Testis (tissue), 2 donors: ENCODE measurements at regions not wholly inside any gene's neighbourhood (a gene's known extent, or its start where the extent isn't known, plus 50 kb on each side); places are given as distances from the start of the nearest gene placed in this dataset.
"Not testable (repeated sequence)": the region's sequence is repeated elsewhere in the genome, so short reads cannot be mapped to it uniquely, and the experiment has no call there.

ENCODE experiments used
- DNase-seq: peaks from one replicate; pipeline ENCODE4 v3.0.0-alpha.2; 2019
- H3K27ac ChIP-seq, 2 donors: fragments of 200-600 bp; sonication (generic); one replicate each; pipeline ENCODE4 v1.5.1; 2019
- H3K27me3 ChIP-seq: fragments of 200-600 bp; sonication (generic); one replicate; pipeline ENCODE4 v1.5.1; 2019
- H3K36me3 ChIP-seq: fragments of 200-600 bp; sonication (generic); one replicate; pipeline ENCODE4 v1.5.1; 2017; ENCODE audit warnings: low read depth; ENCODE audit errors: missing control alignments
- H3K4me1 ChIP-seq: fragments of 200-600 bp; sonication (generic); one replicate; pipeline ENCODE4 v1.5.1; 2019
- H3K4me3 ChIP-seq, 2 donors: fragments of 200-600 bp; sonication (generic); one replicate each; pipeline ENCODE4 v1.5.1; 2017 to 2019
- H3K9me3 ChIP-seq: fragments of 200-600 bp; sonication (generic); one replicate; pipeline ENCODE4 v1.5.1; 2017
- POLR2A ChIP-seq: fragments of 450-650 bp; IDR thresholded peaks from one replicate; pipeline ENCODE4 v1.6.1; 2017; ENCODE audit warnings: antibody characterized with exemption, mild to moderate bottlenecking, moderate library complexity
- WGBS, 2 donors: methylation state at CpG; one replicate each; pipeline ENCODE4 v1.1.5; 2018; 5-methylcytosine and 5-hydroxymethylcytosine counted together
- intact Hi-C: fragments of 100-400 bp; cut with DNase I; formaldehyde crosslinking; loops from one replicate; pipeline ENCODE4 v1.15.1; 2023; ENCODE audit warnings: low total_unique reads
- TF ChIP-seq, protein P1 (sequence below), 3 experiments: fragments of 450-650 bp in 2 of 3; fragments of 200-600 bp in 1 of 3; sonication (generic) in 1 of 3; IDR thresholded peaks; one replicate each; pipeline ENCODE4 v1.5.1; 2016 to 2019; ENCODE audit warnings: antibody characterized with exemption in 3 of 3, mild to moderate bottlenecking in 2 of 3, moderate library complexity in 1 of 3

DNA sequence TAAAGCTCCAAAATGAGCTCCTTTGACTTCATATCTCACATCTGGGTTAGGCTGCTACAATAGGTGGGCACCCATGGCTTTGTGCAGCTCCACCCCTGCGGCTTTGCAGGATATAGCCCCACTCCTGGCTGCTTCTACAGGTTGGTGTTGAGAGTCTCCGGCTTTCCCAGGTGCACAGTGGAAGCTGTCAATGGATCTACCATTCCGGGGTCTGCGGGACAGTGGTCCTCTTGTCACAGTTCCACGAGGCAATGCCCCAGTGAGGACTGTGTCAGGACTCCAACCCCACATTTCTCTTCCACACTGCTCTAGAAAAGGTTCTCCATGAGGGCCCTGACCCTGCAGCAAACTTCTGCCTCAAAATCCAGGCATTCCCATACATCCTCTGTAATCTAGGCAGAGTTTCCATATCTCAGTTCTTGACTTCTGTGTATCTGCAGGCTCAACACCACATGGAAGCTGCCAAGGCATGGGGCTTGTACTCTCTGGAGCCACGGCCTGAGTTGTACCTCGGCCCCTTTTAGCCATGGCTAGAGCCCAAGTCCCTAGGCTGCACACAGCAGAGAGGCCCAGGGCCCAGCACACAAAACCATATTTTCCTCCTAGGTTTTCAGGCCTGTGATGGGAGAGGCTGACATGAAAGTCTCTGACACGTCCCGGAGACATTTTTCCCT, 342.8 kb downstream of the FAM47B start:
- no peaks in the 10 kb centered on the region for H3K4me1 ChIP-seq
- DNase-seq, result no peak
- intact Hi-C loops, result no loop called here
- H3K36me3 ChIP-seq, result no peaks in the 10 kb centered on the region
- H3K4me3 ChIP-seq, result no peak overlapping the region
- WGBS, 2 donors, result 89% methylated on average over 6 to 8 of the region's 9 CpGs
- H3K27ac ChIP-seq, result no peak overlapping the region
- no peaks in the 10 kb centered on the region for H3K9me3 ChIP-seq
- TF ChIP-seq POLR2A, result no peak
- TF ChIP-seq, protein P1, sequence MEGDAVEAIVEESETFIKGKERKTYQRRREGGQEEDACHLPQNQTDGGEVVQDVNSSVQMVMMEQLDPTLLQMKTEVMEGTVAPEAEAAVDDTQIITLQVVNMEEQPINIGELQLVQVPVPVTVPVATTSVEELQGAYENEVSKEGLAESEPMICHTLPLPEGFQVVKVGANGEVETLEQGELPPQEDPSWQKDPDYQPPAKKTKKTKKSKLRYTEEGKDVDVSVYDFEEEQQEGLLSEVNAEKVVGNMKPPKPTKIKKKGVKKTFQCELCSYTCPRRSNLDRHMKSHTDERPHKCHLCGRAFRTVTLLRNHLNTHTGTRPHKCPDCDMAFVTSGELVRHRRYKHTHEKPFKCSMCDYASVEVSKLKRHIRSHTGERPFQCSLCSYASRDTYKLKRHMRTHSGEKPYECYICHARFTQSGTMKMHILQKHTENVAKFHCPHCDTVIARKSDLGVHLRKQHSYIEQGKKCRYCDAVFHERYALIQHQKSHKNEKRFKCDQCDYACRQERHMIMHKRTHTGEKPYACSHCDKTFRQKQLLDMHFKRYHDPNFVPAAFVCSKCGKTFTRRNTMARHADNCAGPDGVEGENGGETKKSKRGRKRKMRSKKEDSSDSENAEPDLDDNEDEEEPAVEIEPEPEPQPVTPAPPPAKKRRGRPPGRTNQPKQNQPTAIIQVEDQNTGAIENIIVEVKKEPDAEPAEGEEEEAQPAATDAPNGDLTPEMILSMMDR (IDR thresholded peaks at IDR 0.05), result no peak
- no peaks in the 10 kb centered on the region for H3K27me3 ChIP-seq

- Histone ChIP-seq H3K4me3 (no peak overlapping the region), H3K4me1 (no peaks in the 10 kb centered on the region), H3K27me3 (no peaks in the 10 kb centered on the region), H3K36me3 (no peaks in the 10 kb centered on the region), H3K9me3 (no peaks in the 10 kb centered on the region), H3K27ac (no peak overlapping the region)
- DNase-seq, result no peak
- intact Hi-C loops, result no loop called here
- WGBS, 2 donors, result 83 to 100% methylated on average over 1 of the region's 1 CpG
- TF ChIP-seq, protein P1 (IDR thresholded peaks at IDR 0.05), result no peak
- no peak for TF ChIP-seq POLR2A
Observed at GRCh38 chrX:35288657-35289056, 346.1 kb downstream of the FAM47B start.

DNA sequence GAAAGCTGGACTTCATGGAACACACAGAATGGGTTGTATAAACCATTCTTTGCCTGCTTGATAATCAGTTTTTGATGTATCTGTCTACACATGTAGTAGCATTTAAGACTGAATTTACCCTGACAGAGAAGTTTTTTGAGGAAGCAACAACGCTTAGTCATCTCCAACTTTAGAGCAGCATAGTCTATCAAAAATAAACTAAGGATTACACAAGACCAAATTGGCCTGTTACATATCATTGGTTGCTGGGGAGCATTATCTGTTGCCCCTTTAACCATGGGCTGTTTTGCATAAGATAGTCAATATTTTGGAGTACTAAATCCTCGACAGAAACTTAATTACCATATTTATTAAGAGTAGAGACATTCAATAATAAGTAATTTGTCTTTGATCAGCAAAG, 347.4 kb downstream of the FAM47B start:
- intact Hi-C loops, result no loop called here
- Histone ChIP-seq H3K27ac (no peak overlapping the region), H3K4me3 (no peak overlapping the region), H3K27me3 (no peaks in the 10 kb centered on the region), H3K36me3 (no peaks in the 10 kb centered on the region), H3K4me1 (no peaks in the 10 kb centered on the region), H3K9me3 (no peaks in the 10 kb centered on the region)
- 78 to 81% methylated on average over 2 of the region's 2 CpGs for WGBS, 2 donors
- no peak for DNase-seq
- TF ChIP-seq, protein P1 (IDR thresholded peaks at IDR 0.05), result no peak
- no peak for TF ChIP-seq POLR2A

DNA sequence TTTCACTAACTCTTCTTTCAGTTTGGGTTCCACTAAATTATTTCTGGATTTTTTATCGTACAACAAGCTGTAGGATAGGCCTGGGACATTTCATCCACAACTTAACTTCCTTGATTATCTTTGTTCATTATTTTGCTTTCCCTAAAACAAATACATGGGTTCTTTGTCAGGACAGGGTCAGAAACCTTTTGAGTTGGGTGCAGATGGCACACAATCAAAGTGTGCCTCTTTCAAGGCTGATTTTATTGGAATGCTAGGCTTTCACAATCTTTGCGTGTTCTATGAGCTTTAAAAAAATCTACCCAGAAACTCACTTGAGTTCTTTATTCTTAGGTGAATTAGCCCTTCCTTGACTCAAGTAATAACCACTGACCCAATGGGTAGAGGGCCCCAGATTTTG, 348.4 kb downstream of the FAM47B start:
- Histone ChIP-seq H3K9me3 (no peaks in the 10 kb centered on the region), H3K4me3 (no peak overlapping the region), H3K27me3 (no peaks in the 10 kb centered on the region), H3K27ac (no peak overlapping the region), H3K4me1 (no peaks in the 10 kb centered on the region), H3K36me3 (no peaks in the 10 kb centered on the region)
- no peak for DNase-seq
- TF ChIP-seq, protein P1 (IDR thresholded peaks at IDR 0.05), result no peak
- TF ChIP-seq POLR2A, result no peak
- intact Hi-C loops, result no loop called here
- 92 to 95% methylated on average over 2 of the region's 2 CpGs for WGBS, 2 donors

GRCh38 chrX:35292522-35292921, 349.9 kb downstream of the FAM47B start:
- no peaks in the 10 kb centered on the region for H3K36me3 ChIP-seq
- intact Hi-C loops, result no loop called here
- no peak overlapping the region for H3K4me3 ChIP-seq
- H3K27me3 ChIP-seq, result no peaks in the 10 kb centered on the region
- no peaks in the 10 kb centered on the region for H3K9me3 ChIP-seq
- no peak for TF ChIP-seq POLR2A
- TF ChIP-seq, protein P1 (IDR thresholded peaks at IDR 0.05), result no peak
- no peak for DNase-seq
- no peak overlapping the region for H3K27ac ChIP-seq
- no peaks in the 10 kb centered on the region for H3K4me1 ChIP-seq

DNA sequence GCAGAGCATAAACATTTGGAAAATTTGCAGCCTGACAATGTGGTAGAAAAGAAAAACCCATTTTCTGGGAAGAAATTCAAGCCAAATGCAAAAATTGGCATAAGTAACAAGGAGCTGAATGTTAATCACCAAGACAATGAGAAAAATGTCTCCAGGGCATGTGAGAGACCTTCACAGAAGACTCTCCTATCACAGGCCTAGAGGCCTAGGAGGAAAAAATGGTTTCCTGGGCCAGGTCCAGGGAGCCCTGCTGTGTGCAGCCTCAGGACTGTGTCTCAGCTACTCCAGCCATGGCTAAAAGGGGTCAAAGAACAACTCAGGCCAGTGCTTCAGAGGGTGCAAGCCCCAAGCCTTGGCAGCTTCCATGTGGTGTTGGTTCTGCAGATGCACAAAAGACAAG, 362.4 kb downstream of the FAM47B start:
- DNase-seq, H3K27ac ChIP-seq, H3K9me3 ChIP-seq, intact Hi-C loops, H3K4me3 ChIP-seq, H3K4me1 ChIP-seq, H3K27me3 ChIP-seq, H3K36me3 ChIP-seq: not testable (repeated sequence)
